Keratinocyte (primary cell): ENCODE measurements at regions not wholly inside any gene's neighbourhood (a gene's known extent, or its start where the extent isn't known, plus 50 kb on each side); places are given as distances from the start of the nearest gene placed in this dataset.

Experiments used
- CTCF ChIP-seq, 3 experiments: IDR thresholded peaks in 1 of 3; conservative IDR thresholded peaks in 1 of 3; optimal IDR thresholded peaks in 1 of 3; 2 replicates in 2 of 3; 3 replicates in 1 of 3; pipeline versions ENCODE3 to v1.5.1; 2011; ENCODE audit warnings: low read length in 3 of 3, mild to moderate bottlenecking in 3 of 3, moderate library complexity in 2 of 3, control low read depth in 1 of 3, inconsistent platforms in 1 of 3; ENCODE audit not compliant: insufficient read depth in 2 of 3; ENCODE audit errors: extremely low read depth in 1 of 3
- EZH2 ChIP-seq: IDR thresholded peaks from one replicate; pipeline ENCODE4 v1.6.1; 2012; ENCODE audit warnings: inconsistent platforms, mild to moderate bottlenecking, low read length, moderate library complexity

- TF ChIP-seq CTCF (optimal IDR thresholded peaks at IDR 0.05 in 1 of 3, IDR thresholded peaks at IDR 0.05 in 1 of 3, conservative IDR thresholded peaks at IDR 0.05 in 1 of 3; ENCODE audit: extremely low read depth in 1 of 3, insufficient read depth in 2 of 3, low read length in 3 of 3) (no peak), EZH2 (no peak)
Observed at GRCh38 chr5:89041249-89041779, 158.3 kb upstream of the MEF2C start.
